PC-9 (cell line): ENCODE measurements at regions not wholly inside any gene's neighbourhood (a gene's known extent, or its start where the extent isn't known, plus 50 kb on each side); places are given as distances from the start of the nearest gene placed in this dataset.

Experiments
- EZH2 ChIP-seq: fragments of 200-600 bp; sonication (generic); IDR thresholded peaks from 2 replicates; pipeline ENCODE4 v1.8.0; 2017; ENCODE audit warnings: antibody characterized with exemption, low read depth
- TF ChIP-seq, protein P1 (sequence below): fragments of 200-600 bp; sonication (generic); conservative IDR thresholded peaks from 2 replicates; pipeline ENCODE4 v1.6.1; 2017; ENCODE audit warnings: mixed run types, antibody characterized with exemption, mild to moderate bottlenecking, moderate library complexity

DNA sequence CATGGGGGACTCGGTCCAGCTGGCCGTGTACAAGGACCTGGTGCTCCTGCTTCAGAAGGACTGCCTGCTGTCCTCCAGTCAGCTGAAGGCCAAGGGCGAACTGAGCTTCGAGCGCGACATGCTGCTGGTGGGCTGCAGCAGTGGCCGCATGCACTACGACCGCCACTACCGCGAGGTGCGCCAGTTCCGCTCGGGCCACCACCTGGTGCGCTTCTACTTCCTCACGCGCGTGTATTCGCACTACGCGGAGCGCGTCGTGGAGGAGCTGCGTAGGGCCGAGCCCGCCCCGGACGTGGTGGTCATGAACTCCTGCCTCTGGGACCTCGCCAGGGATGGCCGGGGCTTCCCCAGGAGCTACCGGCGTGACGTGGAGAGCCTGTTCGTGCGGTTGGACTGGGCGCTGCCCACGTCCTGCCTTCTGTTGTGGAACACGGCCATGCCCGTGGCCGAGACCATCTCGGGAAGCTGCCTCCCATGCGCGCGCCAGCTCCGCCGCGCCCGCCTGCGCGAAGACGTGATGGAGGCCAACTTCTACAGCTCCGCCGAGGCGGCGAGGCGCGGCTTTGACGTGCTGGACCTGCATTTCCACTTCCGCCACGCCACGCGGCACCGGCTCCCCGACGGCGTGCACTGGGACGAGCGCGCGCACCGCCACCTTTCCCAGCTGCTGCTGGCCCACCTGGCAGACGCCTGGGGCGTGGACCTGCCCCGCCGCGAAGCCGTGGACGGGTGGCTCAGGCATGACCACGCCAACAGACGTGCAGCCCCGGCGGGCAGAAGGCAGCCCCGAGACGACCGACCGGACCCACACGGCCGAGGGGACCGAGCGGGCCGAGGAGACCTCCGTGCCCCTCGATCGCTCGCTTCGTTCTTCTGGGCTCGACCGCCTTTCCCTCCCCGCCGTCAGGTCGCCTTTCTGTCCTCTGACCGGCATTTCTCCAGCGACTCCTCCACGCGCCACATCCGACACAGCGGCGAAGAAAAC lies 293.9 kb upstream of the ERBB4 start:
- TF ChIP-seq, protein P1, sequence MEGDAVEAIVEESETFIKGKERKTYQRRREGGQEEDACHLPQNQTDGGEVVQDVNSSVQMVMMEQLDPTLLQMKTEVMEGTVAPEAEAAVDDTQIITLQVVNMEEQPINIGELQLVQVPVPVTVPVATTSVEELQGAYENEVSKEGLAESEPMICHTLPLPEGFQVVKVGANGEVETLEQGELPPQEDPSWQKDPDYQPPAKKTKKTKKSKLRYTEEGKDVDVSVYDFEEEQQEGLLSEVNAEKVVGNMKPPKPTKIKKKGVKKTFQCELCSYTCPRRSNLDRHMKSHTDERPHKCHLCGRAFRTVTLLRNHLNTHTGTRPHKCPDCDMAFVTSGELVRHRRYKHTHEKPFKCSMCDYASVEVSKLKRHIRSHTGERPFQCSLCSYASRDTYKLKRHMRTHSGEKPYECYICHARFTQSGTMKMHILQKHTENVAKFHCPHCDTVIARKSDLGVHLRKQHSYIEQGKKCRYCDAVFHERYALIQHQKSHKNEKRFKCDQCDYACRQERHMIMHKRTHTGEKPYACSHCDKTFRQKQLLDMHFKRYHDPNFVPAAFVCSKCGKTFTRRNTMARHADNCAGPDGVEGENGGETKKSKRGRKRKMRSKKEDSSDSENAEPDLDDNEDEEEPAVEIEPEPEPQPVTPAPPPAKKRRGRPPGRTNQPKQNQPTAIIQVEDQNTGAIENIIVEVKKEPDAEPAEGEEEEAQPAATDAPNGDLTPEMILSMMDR, result no peak
- TF ChIP-seq EZH2, result no peak
